HG02852 (cell line): ENCODE measurements at regions not wholly inside any gene's neighbourhood (a gene's known extent, or its start where the extent isn't known, plus 50 kb on each side); places are given as distances from the start of the nearest gene placed in this dataset.

ENCODE experiments used
- ATAC-seq: cut with Tn5 transposase; IDR thresholded peaks from one replicate; pipeline ENCODE4 v1.9.1; 2021; ENCODE audit warnings: mild to moderate bottlenecking, moderate library complexity; ENCODE audit not compliant: unreplicated experiment

GRCh38 chr2:64767670-64768468 is 114.2 kb upstream of the SERTAD2 start:
- ATAC-seq = peak; percentile 82

GRCh38 chr2:64768491-64769005 is 114.8 kb upstream of the SERTAD2 start:
- ATAC-seq = no peak

GRCh38 chr2:64769392-64770044 is 115.8 kb upstream of the SERTAD2 start:
- no peak for ATAC-seq

- ATAC-seq = no peak
Measured at GRCh38 chr2:64770137-64770780, 116.5 kb upstream of the SERTAD2 start.

- no peak for ATAC-seq
Measured at GRCh38 chr2:64770781-64771334, 117.1 kb upstream of the SERTAD2 start.

- ATAC-seq = no peak
Measured at GRCh38 chr2:64771737-64772136, 118.0 kb upstream of the SERTAD2 start.

GRCh38 chr2:64773461-64774118 is 119.9 kb upstream of the SERTAD2 start:
- no peak for ATAC-seq

- no peak for ATAC-seq
Measured at GRCh38 chr2:64777841-64778240, 124.1 kb upstream of the SERTAD2 start.

- ATAC-seq = no peak
Measured at GRCh38 chr2:64779117-64779690, 125.5 kb upstream of the SERTAD2 start.

GRCh38 chr2:64780041-64780440 is 126.3 kb upstream of the SERTAD2 start:
- no peak for ATAC-seq

GRCh38 chr2:64781711-64782390 is 128.1 kb upstream of the SERTAD2 start:
- no peak for ATAC-seq

GRCh38 chr2:64784168-64785061 is 130.7 kb upstream of the SERTAD2 start:
- no peak for ATAC-seq

GRCh38 chr2:64785245-64785644 is 131.5 kb upstream of the SERTAD2 start:
- ATAC-seq = no peak

GRCh38 chr2:64786343-64787018 is 132.8 kb upstream of the SERTAD2 start:
- ATAC-seq = no peak

- ATAC-seq = no peak
Measured at GRCh38 chr2:64787019-64787365, 133.3 kb upstream of the SERTAD2 start.

- ATAC-seq = no peak
Measured at GRCh38 chr2:64787698-64788097, 134.0 kb upstream of the SERTAD2 start.

- ATAC-seq = no peak
Measured at GRCh38 chr2:64789466-64790320, 136.0 kb upstream of the SERTAD2 start.

- ATAC-seq = no peak
Measured at GRCh38 chr2:64792300-64792699, 138.6 kb upstream of the SERTAD2 start.
